ENCODE measurements at regions not wholly inside any gene's neighbourhood (a gene's known extent, or its start where the extent isn't known, plus 50 kb on each side); places are given as distances from the start of the nearest gene placed in this dataset.

DNA sequence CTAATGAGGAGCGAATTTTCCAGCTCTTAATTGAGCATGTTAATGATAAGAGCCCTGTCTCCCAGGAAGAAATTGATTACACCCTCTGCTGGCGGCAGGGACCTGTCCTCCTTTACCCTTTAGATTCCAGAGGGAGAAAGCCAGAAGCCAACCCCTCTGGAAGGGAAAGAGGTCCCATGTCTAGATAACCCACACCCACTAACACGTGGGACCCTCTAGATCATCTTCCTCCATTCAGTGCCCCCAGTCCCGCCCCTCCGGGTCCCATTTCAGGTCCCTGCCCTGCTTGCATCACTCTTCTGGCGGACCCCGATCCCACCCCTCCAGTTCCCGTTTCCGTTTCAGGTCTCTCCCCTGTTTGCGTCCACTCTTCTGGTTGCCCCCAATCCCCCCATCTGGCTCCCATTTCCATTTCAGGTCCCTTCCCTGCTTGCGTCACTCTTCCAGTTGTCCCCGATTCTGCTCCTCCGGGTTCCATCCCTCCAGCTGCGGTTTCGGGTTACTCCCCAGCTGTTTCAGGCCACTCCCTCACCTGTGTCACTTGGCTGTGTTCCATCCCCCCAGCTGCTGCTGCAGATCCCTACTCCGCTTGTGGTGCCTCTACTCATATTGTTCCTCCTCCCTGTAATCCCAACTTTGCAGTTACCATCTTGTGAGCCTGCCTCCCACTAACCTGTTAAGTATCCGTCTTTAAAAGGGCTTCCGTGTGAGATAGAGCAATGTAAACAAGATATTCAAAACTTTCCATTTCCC lies 202.4 kb downstream of the SH2D4B start:
- TF ChIP-seq, protein P1, sequence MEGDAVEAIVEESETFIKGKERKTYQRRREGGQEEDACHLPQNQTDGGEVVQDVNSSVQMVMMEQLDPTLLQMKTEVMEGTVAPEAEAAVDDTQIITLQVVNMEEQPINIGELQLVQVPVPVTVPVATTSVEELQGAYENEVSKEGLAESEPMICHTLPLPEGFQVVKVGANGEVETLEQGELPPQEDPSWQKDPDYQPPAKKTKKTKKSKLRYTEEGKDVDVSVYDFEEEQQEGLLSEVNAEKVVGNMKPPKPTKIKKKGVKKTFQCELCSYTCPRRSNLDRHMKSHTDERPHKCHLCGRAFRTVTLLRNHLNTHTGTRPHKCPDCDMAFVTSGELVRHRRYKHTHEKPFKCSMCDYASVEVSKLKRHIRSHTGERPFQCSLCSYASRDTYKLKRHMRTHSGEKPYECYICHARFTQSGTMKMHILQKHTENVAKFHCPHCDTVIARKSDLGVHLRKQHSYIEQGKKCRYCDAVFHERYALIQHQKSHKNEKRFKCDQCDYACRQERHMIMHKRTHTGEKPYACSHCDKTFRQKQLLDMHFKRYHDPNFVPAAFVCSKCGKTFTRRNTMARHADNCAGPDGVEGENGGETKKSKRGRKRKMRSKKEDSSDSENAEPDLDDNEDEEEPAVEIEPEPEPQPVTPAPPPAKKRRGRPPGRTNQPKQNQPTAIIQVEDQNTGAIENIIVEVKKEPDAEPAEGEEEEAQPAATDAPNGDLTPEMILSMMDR (IDR thresholded peaks at IDR 0.05; ENCODE audit: borderline replicate concordance) = no peak
- Histone ChIP-seq H3K9me3 (replicated peaks) (no peaks in the 10 kb centered on the region), H3K4me1 (no peaks in the 10 kb centered on the region), H3K36me3 (no peaks in the 10 kb centered on the region), H3K27me3 (ENCODE audit: low read depth) (peaks cover 7% of the 10 kb centered on the region), H3K4me3 (no peak overlapping the region), H3K27ac (replicated peaks) (no peak overlapping the region)
- intact Hi-C loops (cut with micrococcal nuclease) = no loop called here
- DNase-seq = no peak

DNA sequence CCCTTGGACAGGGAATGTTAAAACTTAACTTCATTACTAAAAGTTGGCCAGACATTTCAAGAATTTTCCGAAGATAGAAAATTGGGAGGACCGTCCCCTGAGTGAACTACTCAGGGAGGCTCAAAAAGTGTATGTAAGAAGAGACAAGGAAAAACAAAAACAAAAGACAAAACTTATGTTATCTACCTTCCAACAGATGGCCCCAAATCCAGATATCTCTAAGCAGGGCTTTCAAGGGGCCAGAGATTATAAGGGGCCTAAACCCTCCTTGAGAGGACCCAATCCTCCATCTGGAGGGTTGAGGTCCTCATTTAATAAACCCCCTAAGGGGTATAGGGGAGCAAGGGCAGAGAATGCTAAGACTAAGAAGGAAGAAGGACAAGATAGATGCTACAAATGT lies 203.6 kb downstream of the SH2D4B start:
- TF ChIP-seq, protein P1 (IDR thresholded peaks at IDR 0.05; ENCODE audit: borderline replicate concordance) = no peak
- H3K4me1 ChIP-seq = no peaks in the 10 kb centered on the region
- no peak overlapping the region for H3K27ac ChIP-seq (replicated peaks)
- H3K27me3 ChIP-seq (ENCODE audit: low read depth) = peaks cover 7% of the 10 kb centered on the region
- H3K36me3 ChIP-seq = no peaks in the 10 kb centered on the region
- H3K4me3 ChIP-seq = no peak overlapping the region
- DNase-seq = no peak
- H3K9me3 ChIP-seq (replicated peaks) = no peaks in the 10 kb centered on the region
- intact Hi-C loops (cut with micrococcal nuclease) = no loop called here

DNA sequence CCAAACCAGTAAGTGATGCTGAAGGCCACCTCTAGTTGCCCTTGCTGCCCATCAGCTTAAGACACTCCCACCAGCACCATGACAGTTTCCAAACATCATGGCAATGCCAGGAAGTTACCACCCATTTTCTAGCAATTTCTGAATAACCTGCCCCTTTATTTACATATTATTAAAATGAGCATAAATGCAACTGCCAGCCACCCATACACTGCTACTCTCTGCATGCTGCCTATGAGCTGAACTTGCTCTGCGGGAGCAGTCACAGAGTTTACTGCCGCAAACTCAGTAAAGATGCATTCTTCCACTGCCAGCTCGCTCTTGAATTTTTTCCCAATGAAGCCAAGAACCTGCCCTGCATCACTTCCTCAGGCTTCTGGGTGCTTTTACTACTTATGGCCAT lies 212.6 kb downstream of the SH2D4B start:
- Histone ChIP-seq H3K9me3 (replicated peaks) (no peaks in the 10 kb centered on the region), H3K27ac (replicated peaks) (no peak overlapping the region), H3K36me3 (no peaks in the 10 kb centered on the region), H3K4me3 (no peak overlapping the region), H3K27me3 (ENCODE audit: low read depth) (no peaks in the 10 kb centered on the region), H3K4me1 (no peaks in the 10 kb centered on the region)
- DNase-seq = no peak
- TF ChIP-seq, protein P1 (IDR thresholded peaks at IDR 0.05; ENCODE audit: borderline replicate concordance) = no peak
- intact Hi-C loops (cut with micrococcal nuclease) = no loop called here

GRCh38 chr10:80751940-80752339 lies 214.2 kb downstream of the SH2D4B start:
- TF ChIP-seq, protein P1 (IDR thresholded peaks at IDR 0.05; ENCODE audit: borderline replicate concordance) = no peak
- Histone ChIP-seq H3K4me3 (no peak overlapping the region), H3K9me3 (replicated peaks) (no peaks in the 10 kb centered on the region), H3K27ac (replicated peaks) (no peak overlapping the region), H3K4me1 (no peaks in the 10 kb centered on the region), H3K27me3 (ENCODE audit: low read depth) (peaks cover 8% of the 10 kb centered on the region), H3K36me3 (no peaks in the 10 kb centered on the region)
- intact Hi-C loops (cut with micrococcal nuclease) = no loop called here
- no peak for DNase-seq

DNA sequence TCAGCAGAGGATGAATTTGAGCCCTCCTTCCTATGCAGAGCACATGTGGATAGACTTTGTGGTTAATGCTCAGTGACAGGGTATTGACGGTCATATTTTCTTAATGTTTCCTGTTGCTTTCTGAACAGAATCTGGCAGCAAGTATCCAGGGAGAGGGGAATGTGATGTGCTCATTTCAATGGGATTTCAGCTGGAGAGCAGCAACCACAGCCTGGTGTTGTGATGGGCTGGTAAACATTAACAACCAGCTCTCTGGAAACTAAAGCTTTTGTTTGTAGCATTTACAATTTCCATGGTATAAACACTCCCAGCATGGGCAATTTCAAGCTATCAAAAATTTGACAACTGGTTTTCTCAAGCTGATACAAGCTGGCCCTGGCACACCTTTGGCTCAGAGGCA lies 215.9 kb downstream of the SH2D4B start:
- H3K9me3 ChIP-seq (replicated peaks) = no peaks in the 10 kb centered on the region
- no peak for DNase-seq
- no peak overlapping the region for H3K4me3 ChIP-seq
- H3K27ac ChIP-seq (replicated peaks) = no peak overlapping the region
- H3K36me3 ChIP-seq = no peaks in the 10 kb centered on the region
- no peaks in the 10 kb centered on the region for H3K4me1 ChIP-seq
- intact Hi-C loops (cut with micrococcal nuclease) = no loop called here
- TF ChIP-seq, protein P1 (IDR thresholded peaks at IDR 0.05; ENCODE audit: borderline replicate concordance) = no peak
- H3K27me3 ChIP-seq (ENCODE audit: low read depth) = peaks cover 13% of the 10 kb centered on the region
